WTC11 (cell line): ENCODE measurements at regions not wholly inside any gene's neighbourhood (a gene's known extent, or its start where the extent isn't known, plus 50 kb on each side); places are given as distances from the start of the nearest gene placed in this dataset.

ENCODE experiments used
- ATAC-seq: fragments of 200-7000 bp; cut with Tn5 transposase; 2 replicates; pipeline ENCODE4 v1.10.0; 2021; ENCODE audit warnings: mild to moderate bottlenecking, moderate library complexity
- CTCF ChIA-PET: fragments of 300-600 bp; sonication (Branson Sonifier 250); formaldehyde crosslinking; loops from one replicate; lab custom pipeline; 2021; ENCODE audit warnings: antibody characterized with exemption; lab: Charles Lee
- POLR2A ChIA-PET: fragments of 350-600 bp; sonication (Branson Sonifier 250); formaldehyde crosslinking; loops from one replicate; lab custom pipeline; 2021; ENCODE audit warnings: antibody characterized with exemption; lab: Charles Lee
- DNase-seq: peaks from one replicate; pipeline ENCODE4 v3.0.0; 2021; ENCODE audit warnings: low spot score
- H3K27ac Mint-ChIP-seq: 2 replicates; pipeline ENCODE4 v1.8.0; 2021; ENCODE audit warnings: mixed read lengths
- H3K27me3 Mint-ChIP-seq: 2 replicates; pipeline ENCODE4 v1.8.0; 2021; ENCODE audit warnings: low read depth, mild to moderate bottlenecking, moderate library complexity, mixed read lengths
- H3K36me3 Mint-ChIP-seq: 2 replicates; pipeline ENCODE4 v1.8.0; 2021; ENCODE audit warnings: mixed read lengths
- H3K4me1 Mint-ChIP-seq: 2 replicates; pipeline ENCODE4 v1.8.0; 2022; ENCODE audit warnings: mixed read lengths
- H3K4me3 Mint-ChIP-seq: 2 replicates; pipeline ENCODE4 v1.8.0; 2021; ENCODE audit warnings: mild to moderate bottlenecking, moderate library complexity, mixed read lengths
- H3K9me3 Mint-ChIP-seq: 2 replicates; pipeline ENCODE4 v1.8.0; 2021; ENCODE audit warnings: mixed read lengths
- CREM ChIP-seq: sonication (generic); formaldehyde crosslinking; IDR thresholded peaks from 2 replicates; pipeline ENCODE4 v1.8.1; 2022; ENCODE audit warnings: mild to moderate bottlenecking, missing genetic modification reagents, moderate library complexity
- ELF4 ChIP-seq: sonication (generic); formaldehyde crosslinking; IDR thresholded peaks from 2 replicates; pipeline ENCODE4 v1.8.1; 2022; ENCODE audit warnings: low read depth, mild to moderate bottlenecking, moderate library complexity, missing genetic modification reagents
- FOXJ3 ChIP-seq: sonication (generic); formaldehyde crosslinking; IDR thresholded peaks from 2 replicates; pipeline ENCODE4 v1.9.0; 2021; ENCODE audit warnings: missing genetic modification reagents, mild to moderate bottlenecking, borderline replicate concordance
- FOXK1 ChIP-seq: sonication (generic); formaldehyde crosslinking; IDR thresholded peaks from 2 replicates; pipeline ENCODE4 v1.8.0; 2022; ENCODE audit warnings: mild to moderate bottlenecking, moderate library complexity, missing genetic modification reagents
- IRF1 ChIP-seq: sonication (generic); formaldehyde crosslinking; IDR thresholded peaks from 2 replicates; pipeline ENCODE4 v1.8.0; 2023; ENCODE audit warnings: missing genetic modification reagents
- NFATC4 ChIP-seq: fragments of 250-450 bp; sonication (Bioruptor Pico); IDR thresholded peaks from 2 replicates; pipeline ENCODE4 v1.9.0; 2021; ENCODE audit warnings: mild to moderate bottlenecking
- NR1H2 ChIP-seq: sonication (generic); formaldehyde crosslinking; IDR thresholded peaks from 2 replicates; pipeline ENCODE4 v1.9.0; 2021; ENCODE audit warnings: mild to moderate bottlenecking, moderate library complexity, missing genetic modification reagents
- NR3C1 ChIP-seq: sonication (generic); formaldehyde crosslinking; conservative IDR thresholded peaks from 2 replicates; pipeline ENCODE4 v1.8.1; 2023; ENCODE audit warnings: low read depth, mild to moderate bottlenecking, missing genetic modification reagents
- PRRX2 ChIP-seq: fragments of 250-450 bp; sonication (Bioruptor Pico); IDR thresholded peaks from 2 replicates; pipeline ENCODE4 v1.8.0; 2021; ENCODE audit warnings: mild to moderate bottlenecking
- RELA ChIP-seq: sonication (generic); formaldehyde crosslinking; IDR thresholded peaks from 2 replicates; pipeline ENCODE4 v1.8.1; 2022; ENCODE audit warnings: missing genetic modification reagents, mild to moderate bottlenecking, borderline replicate concordance
- USF1 ChIP-seq: sonication (generic); formaldehyde crosslinking; IDR thresholded peaks from 2 replicates; pipeline ENCODE4 v1.8.0; 2022; ENCODE audit warnings: mild to moderate bottlenecking, missing genetic modification reagents
- USF2 ChIP-seq: sonication (generic); formaldehyde crosslinking; IDR thresholded peaks from 2 replicates; pipeline ENCODE4 v1.8.1; 2023; ENCODE audit warnings: mild to moderate bottlenecking, missing genetic modification reagents, moderate library complexity
- ZNF423 ChIP-seq: fragments of 250-450 bp; sonication (Bioruptor Pico); IDR thresholded peaks from 2 replicates; pipeline ENCODE4 v2.1.2; 2022; ENCODE audit warnings: mild to moderate bottlenecking, moderate library complexity
- TF ChIP-seq, protein P1 (sequence below): sonication (generic); formaldehyde crosslinking; IDR thresholded peaks from 2 replicates; pipeline ENCODE4 v1.8.1; 2023; ENCODE audit warnings: mild to moderate bottlenecking, missing genetic modification reagents
- TF ChIP-seq, protein P2 (sequence below): sonication (generic); formaldehyde crosslinking; IDR thresholded peaks from 2 replicates; pipeline ENCODE4 v1.8.1; 2022; ENCODE audit warnings: mild to moderate bottlenecking, moderate library complexity, missing genetic modification reagents
- TF ChIP-seq, protein P3 (sequence below): sonication (generic); formaldehyde crosslinking; IDR thresholded peaks from 2 replicates; pipeline ENCODE4 v1.8.0; 2023; ENCODE audit warnings: missing genetic modification reagents, mild to moderate bottlenecking, borderline replicate concordance
- TF ChIP-seq, protein P4 (sequence below): sonication (generic); formaldehyde crosslinking; IDR thresholded peaks from 2 replicates; pipeline ENCODE4 v1.8.0; 2022; ENCODE audit warnings: missing genetic modification reagents
- TF ChIP-seq, protein P5 (sequence below): sonication (generic); formaldehyde crosslinking; IDR thresholded peaks from 2 replicates; pipeline ENCODE4 v1.8.0; 2022; ENCODE audit warnings: mild to moderate bottlenecking, missing genetic modification reagents

DNA sequence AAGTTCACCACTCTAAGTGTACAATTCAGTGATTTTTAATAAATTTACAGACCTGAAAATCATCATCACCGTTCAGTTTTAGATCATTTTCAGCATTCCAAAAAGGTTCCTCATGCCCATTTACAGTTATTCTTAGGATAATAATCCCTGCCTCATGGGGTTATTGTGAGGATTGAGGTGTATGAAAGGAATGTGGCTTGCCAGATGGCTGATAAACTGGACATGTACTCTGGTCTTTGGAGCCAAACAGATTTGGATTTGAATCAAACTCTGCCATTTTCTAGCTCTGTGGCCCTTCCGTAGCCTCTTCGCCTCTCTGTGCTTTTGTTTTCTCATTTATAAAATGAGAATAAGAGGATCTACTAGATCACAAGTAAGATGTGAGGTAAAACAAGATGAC is 53.9 kb upstream of the GPRC5B start:
- no peak for TF ChIP-seq FOXJ3 (CRISPR knock-in tag)
- no peak for TF ChIP-seq ELF4
- TF ChIP-seq NR3C1 (CRISPR knock-in tag) = no peak
- no peak for TF ChIP-seq RELA (CRISPR knock-in tag)
- TF ChIP-seq, protein P1, sequence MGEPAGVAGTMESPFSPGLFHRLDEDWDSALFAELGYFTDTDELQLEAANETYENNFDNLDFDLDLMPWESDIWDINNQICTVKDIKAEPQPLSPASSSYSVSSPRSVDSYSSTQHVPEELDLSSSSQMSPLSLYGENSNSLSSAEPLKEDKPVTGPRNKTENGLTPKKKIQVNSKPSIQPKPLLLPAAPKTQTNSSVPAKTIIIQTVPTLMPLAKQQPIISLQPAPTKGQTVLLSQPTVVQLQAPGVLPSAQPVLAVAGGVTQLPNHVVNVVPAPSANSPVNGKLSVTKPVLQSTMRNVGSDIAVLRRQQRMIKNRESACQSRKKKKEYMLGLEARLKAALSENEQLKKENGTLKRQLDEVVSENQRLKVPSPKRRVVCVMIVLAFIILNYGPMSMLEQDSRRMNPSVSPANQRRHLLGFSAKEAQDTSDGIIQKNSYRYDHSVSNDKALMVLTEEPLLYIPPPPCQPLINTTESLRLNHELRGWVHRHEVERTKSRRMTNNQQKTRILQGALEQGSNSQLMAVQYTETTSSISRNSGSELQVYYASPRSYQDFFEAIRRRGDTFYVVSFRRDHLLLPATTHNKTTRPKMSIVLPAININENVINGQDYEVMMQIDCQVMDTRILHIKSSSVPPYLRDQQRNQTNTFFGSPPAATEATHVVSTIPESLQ (CRISPR knock-in tag) = no peak
- TF ChIP-seq NR1H2 (CRISPR knock-in tag) = no peak
- TF ChIP-seq IRF1 (CRISPR knock-in tag) = no peak
- TF ChIP-seq ZNF423 (CRISPR knock-in tag) = no peak
- TF ChIP-seq NFATC4 (CRISPR knock-in tag) = no peak
- TF ChIP-seq USF2 (CRISPR knock-in tag) = no peak
- TF ChIP-seq CREM = no peak
- TF ChIP-seq PRRX2 = no peak
- TF ChIP-seq, protein P2, sequence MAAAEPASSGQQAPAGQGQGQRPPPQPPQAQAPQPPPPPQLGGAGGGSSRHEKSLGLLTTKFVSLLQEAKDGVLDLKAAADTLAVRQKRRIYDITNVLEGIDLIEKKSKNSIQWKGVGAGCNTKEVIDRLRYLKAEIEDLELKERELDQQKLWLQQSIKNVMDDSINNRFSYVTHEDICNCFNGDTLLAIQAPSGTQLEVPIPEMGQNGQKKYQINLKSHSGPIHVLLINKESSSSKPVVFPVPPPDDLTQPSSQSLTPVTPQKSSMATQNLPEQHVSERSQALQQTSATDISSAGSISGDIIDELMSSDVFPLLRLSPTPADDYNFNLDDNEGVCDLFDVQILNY (CRISPR knock-in tag) = no peak
- DNase-seq (no peak), ATAC-seq (no peak)
- no peaks in the 10 kb centered on the region; the same call in 1 of the 2 replicates for H3K27me3 Mint-ChIP-seq
- H3K27ac Mint-ChIP-seq = no peak overlapping the region
- H3K9me3 Mint-ChIP-seq = peaks cover 10% of the 10 kb centered on the region
- H3K4me3 Mint-ChIP-seq = no peak overlapping the region
- POLR2A ChIA-PET = no interaction called here
- CTCF ChIA-PET = no interaction called here
- peaks cover 3% of the 10 kb centered on the region; the same call in 1 of the 2 replicates for H3K4me1 Mint-ChIP-seq
- H3K36me3 Mint-ChIP-seq = no peaks in the 10 kb centered on the region

DNA sequence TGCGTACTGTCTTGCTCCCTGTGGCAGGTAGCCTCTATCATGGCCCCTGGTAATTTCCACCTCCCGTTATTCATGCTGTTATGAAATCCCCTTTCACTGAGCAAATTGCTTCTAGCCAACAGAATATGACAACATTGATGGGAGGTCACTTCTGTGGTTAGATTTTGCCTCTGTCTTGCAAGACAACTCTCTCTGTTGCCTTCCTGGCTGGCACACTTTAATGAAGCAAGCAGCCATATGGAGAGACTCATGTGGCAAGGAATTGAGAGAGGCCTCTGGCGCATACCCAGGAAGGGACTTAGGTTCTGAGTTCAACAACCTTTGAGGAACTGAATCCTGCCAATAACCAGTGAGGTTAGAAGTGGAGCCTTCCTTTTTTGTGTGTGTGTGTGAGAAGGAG is 51.8 kb upstream of the GPRC5B start:
- H3K9me3 Mint-ChIP-seq = peaks cover 10% of the 10 kb centered on the region
- ChIA-PET POLR2A (no interaction called here), CTCF (no interaction called here)
- H3K4me1 Mint-ChIP-seq = peaks cover 3% of the 10 kb centered on the region; the same call in 1 of the 2 replicates
- no peaks in the 10 kb centered on the region; the same call in 1 of the 2 replicates for H3K27me3 Mint-ChIP-seq
- no peak for DNase-seq
- no peaks in the 10 kb centered on the region for H3K36me3 Mint-ChIP-seq
- H3K27ac Mint-ChIP-seq = no peak overlapping the region
- no peak overlapping the region for H3K4me3 Mint-ChIP-seq
- ATAC-seq = no peak
- TF ChIP-seq, protein P3, sequence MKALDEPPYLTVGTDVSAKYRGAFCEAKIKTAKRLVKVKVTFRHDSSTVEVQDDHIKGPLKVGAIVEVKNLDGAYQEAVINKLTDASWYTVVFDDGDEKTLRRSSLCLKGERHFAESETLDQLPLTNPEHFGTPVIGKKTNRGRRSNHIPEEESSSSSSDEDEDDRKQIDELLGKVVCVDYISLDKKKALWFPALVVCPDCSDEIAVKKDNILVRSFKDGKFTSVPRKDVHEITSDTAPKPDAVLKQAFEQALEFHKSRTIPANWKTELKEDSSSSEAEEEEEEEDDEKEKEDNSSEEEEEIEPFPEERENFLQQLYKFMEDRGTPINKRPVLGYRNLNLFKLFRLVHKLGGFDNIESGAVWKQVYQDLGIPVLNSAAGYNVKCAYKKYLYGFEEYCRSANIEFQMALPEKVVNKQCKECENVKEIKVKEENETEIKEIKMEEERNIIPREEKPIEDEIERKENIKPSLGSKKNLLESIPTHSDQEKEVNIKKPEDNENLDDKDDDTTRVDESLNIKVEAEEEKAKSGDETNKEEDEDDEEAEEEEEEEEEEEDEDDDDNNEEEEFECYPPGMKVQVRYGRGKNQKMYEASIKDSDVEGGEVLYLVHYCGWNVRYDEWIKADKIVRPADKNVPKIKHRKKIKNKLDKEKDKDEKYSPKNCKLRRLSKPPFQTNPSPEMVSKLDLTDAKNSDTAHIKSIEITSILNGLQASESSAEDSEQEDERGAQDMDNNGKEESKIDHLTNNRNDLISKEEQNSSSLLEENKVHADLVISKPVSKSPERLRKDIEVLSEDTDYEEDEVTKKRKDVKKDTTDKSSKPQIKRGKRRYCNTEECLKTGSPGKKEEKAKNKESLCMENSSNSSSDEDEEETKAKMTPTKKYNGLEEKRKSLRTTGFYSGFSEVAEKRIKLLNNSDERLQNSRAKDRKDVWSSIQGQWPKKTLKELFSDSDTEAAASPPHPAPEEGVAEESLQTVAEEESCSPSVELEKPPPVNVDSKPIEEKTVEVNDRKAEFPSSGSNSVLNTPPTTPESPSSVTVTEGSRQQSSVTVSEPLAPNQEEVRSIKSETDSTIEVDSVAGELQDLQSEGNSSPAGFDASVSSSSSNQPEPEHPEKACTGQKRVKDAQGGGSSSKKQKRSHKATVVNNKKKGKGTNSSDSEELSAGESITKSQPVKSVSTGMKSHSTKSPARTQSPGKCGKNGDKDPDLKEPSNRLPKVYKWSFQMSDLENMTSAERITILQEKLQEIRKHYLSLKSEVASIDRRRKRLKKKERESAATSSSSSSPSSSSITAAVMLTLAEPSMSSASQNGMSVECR (CRISPR knock-in tag) = no peak
- TF ChIP-seq, protein P4, sequence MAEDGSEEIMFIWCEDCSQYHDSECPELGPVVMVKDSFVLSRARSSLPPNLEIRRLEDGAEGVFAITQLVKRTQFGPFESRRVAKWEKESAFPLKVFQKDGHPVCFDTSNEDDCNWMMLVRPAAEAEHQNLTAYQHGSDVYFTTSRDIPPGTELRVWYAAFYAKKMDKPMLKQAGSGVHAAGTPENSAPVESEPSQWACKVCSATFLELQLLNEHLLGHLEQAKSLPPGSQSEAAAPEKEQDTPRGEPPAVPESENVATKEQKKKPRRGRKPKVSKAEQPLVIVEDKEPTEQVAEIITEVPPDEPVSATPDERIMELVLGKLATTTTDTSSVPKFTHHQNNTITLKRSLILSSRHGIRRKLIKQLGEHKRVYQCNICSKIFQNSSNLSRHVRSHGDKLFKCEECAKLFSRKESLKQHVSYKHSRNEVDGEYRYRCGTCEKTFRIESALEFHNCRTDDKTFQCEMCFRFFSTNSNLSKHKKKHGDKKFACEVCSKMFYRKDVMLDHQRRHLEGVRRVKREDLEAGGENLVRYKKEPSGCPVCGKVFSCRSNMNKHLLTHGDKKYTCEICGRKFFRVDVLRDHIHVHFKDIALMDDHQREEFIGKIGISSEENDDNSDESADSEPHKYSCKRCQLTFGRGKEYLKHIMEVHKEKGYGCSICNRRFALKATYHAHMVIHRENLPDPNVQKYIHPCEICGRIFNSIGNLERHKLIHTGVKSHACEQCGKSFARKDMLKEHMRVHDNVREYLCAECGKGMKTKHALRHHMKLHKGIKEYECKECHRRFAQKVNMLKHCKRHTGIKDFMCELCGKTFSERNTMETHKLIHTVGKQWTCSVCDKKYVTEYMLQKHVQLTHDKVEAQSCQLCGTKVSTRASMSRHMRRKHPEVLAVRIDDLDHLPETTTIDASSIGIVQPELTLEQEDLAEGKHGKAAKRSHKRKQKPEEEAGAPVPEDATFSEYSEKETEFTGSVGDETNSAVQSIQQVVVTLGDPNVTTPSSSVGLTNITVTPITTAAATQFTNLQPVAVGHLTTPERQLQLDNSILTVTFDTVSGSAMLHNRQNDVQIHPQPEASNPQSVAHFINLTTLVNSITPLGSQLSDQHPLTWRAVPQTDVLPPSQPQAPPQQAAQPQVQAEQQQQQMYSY (CRISPR knock-in tag) = no peak
- TF ChIP-seq USF1 (CRISPR knock-in tag) = no peak
- no peak for TF ChIP-seq FOXK1 (CRISPR knock-in tag)
- TF ChIP-seq, protein P5, sequence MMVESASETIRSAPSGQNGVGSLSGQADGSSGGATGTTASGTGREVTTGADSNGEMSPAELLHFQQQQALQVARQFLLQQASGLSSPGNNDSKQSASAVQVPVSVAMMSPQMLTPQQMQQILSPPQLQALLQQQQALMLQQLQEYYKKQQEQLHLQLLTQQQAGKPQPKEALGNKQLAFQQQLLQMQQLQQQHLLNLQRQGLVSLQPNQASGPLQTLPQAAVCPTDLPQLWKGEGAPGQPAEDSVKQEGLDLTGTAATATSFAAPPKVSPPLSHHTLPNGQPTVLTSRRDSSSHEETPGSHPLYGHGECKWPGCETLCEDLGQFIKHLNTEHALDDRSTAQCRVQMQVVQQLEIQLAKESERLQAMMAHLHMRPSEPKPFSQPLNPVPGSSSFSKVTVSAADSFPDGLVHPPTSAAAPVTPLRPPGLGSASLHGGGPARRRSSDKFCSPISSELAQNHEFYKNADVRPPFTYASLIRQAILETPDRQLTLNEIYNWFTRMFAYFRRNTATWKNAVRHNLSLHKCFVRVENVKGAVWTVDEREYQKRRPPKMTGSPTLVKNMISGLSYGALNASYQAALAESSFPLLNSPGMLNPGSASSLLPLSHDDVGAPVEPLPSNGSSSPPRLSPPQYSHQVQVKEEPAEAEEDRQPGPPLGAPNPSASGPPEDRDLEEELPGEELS (CRISPR knock-in tag) = no peak
- TF ChIP-seq, protein P1 (CRISPR knock-in tag) = no peak
